ENCODE measurements at regions not wholly inside any gene's neighbourhood (a gene's known extent, or its start where the extent isn't known, plus 50 kb on each side); places are given as distances from the start of the nearest gene placed in this dataset.

DNA sequence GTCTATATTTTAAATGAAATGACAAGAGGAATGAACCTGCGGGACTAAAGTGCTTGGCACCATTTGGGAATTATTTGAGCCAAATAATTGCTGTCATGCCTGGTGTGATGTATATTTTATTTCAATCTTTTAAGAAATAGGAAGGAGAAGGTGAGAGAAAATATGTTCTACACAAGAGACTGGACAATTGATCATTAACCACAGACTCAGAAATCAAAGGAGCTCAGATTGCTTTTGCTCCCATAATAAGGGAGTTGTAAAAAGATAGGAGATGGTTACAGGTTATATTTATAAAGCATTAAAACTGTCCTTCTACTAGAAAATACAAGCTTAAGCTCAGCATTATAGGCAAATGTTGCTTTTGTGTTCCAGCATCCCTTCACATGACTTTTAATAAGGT, 515.2 kb upstream of the SULF2 start:
- no peak for DNase-seq (ENCODE audit: low spot score)

DNA sequence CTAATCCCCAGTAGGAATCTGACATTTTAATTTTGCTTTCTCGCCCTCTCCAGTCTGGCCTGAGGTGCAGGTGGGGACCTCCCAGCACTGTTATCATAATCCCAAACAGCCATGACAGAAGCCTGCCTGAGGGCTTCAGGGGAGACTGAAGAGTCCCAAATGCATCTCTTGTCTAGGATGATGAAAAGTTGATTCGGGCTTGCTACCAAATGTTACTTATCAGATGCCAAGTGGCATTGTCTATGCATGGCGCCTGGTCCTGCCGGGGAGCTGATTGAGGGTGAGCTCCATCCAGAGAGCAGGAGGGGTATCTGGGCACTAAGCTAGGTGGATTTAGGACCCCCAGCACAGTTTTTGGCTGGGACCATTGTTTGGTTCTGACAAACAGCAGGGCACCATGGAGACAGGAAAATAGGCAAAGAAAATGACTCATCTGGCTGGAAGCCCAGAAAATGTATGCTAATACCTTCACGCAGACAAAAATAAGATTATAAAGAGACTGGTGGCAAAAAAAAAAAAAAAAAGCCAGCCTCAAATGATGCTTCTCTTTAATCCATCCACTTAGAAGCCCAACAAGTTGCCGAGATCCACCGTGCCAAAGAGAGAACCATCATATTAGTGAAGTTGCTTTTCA, 513.7 kb upstream of the SULF2 start:
- peak; percentile 76 for DNase-seq (ENCODE audit: low spot score)

DNA sequence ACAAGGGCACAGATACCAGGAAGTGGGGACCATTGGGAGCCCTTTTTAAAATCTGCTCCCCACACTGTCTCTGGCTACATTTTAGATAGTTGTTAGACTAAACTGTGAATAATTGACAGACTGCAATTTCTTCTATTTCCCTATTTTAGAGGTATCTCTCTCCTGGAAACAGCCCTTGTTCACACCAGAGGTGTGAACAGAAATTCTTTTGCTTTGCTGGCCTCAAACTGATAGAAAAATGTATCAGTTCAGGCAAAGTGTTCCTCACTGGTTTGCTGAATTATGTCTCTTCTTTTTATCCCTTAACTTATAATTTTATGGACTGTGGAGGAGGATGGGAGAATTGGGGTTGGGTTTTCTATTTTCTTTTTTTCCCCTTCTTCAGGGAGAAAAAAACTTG, 513.2 kb upstream of the SULF2 start:
- no peak for DNase-seq (ENCODE audit: low spot score)

DNA sequence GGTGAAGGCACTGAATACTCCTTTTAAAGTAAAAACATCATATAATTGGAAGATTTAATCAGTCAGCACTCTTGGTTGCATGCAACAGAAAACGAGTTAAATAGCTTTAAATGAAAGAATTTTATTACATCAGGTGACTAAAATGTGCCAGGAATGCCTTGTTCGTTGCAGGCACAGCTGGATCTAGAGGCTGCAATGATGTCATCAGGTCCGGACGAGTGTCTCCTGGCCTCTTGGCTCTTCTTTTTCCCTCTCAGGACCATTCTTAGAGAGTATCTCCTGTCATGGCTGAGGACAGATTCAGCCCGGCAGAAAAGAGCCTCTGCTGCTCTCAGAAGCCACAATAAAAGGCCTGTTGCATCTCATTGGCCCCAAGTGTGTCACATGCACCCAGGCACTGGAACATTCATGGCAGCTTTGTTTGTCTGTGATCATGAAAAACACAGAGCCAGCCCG, 510.7 kb upstream of the SULF2 start:
- no peak for DNase-seq (ENCODE audit: low spot score)

DNA sequence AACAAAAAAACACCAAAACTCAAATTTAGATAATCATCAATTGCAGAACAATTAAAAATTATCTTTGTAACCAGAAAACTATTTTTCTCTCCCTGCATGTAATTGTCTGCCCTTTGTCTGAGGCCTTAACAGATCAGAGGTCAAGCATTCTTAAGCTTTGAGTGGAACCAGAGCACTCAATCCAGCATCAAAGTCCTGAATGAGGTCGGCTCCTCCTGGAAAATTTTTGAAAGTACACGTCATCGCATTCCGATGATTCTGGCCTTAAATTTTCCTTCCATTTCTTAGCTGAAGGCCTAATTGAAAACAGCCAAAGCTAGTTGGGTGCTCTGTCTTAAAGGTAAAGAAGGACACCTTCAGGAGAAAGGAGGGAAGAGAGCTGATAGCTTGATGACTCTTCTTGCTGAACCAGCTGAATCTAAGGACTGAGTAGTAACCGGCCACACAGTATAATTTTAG, 510.2 kb upstream of the SULF2 start:
- DNase-seq (ENCODE audit: low spot score), result peak; percentile 69

DNA sequence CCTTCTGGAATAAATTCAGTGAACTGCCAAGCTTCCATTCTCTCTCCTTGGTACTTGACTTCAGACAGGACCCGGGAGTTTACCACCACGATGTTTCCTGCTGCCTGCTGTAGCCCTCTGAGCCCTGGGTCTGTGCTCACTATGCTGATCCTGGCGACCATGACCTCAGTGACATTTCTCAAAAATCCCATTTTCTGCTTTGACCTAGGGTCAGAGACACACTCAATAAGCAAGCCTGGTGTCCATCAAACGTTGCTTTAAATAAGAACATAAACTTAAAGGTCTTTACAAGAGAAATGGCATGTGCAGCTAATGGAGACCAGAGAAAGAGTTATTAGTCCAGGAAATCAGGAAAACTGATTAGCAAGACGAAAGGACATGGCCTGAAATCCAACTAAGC, 509.7 kb upstream of the SULF2 start:
- DNase-seq (ENCODE audit: low spot score), result no peak

DNA sequence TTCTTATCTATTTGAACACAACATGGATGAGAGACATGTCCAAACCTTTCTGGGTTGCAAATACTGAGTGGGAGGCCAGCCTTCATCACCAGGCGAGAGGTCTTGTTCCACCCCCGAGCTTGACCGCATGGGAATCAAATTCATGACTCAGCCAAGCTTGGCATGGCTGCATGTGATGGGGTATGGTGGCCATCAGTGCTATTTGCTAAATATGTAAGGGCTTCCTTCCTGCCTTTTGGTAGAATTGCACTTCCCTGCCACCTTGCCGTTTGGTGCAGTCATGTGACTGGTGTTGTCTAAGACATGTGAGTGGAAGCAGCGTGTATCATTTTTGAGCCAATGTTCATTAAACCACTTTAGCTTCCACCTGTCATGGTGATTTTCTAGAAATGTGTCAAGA, 508.9 kb upstream of the SULF2 start:
- DNase-seq (ENCODE audit: low spot score), result peak; percentile 17

DNA sequence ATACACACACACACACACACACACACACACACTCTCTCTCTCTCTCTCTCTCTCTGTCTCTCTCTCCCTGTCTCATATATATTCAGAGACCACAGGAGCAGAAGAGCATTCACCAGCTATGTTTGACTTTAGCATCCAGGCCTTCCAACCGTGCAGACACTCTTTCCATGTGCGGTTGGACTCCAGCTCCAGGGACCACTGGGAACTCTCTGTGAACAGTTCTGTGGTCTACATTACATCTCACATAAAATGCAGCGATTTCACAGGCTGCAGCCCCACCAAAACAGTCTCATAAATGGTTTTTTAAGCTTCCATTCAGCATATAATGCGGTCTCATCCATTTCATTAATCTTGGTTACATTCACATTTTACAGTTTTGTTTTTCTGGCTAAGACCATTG, 508.4 kb upstream of the SULF2 start:
- no peak for DNase-seq (ENCODE audit: low spot score)

DNA sequence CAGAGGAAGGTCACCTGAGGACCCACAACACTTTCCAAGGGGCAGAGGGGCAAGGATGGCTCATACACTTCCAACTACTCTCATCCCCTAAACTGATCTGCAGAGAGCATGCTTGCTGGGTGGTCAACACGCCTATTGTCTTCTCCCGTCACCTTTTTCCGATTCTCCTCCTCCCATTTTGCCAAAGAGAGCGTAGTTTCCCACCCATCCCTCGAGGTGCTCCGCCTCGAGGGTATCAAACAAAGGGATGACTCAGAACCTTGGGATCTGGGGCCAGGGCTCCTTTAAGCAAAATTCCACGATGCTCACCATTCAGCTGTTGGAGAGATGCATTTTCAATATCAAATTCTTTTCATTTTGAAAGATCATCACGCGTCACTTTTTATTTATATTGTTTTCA, 507.5 kb upstream of the SULF2 start:
- DNase-seq (ENCODE audit: low spot score), result peak; percentile 27

DNA sequence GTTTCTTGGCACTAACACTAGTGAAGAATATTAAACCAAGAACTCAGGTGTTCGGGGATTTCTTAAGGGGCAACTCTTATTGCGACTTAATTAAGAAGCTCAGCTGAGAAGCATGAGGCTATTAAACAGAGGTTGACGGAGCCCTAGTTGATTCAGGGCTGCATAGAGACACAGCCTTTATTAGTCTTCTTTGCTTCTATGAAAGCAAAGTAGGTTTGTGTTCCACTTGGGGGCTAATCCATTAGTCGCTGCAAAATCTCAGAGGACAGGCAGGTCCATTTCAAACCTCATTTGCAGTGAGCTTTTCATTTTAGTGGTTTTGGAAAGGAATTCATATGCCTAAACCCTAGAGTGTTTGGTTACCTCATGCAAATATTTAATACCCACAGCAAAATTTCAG, 506.6 kb upstream of the SULF2 start:
- no peak for DNase-seq (ENCODE audit: low spot score)

DNA sequence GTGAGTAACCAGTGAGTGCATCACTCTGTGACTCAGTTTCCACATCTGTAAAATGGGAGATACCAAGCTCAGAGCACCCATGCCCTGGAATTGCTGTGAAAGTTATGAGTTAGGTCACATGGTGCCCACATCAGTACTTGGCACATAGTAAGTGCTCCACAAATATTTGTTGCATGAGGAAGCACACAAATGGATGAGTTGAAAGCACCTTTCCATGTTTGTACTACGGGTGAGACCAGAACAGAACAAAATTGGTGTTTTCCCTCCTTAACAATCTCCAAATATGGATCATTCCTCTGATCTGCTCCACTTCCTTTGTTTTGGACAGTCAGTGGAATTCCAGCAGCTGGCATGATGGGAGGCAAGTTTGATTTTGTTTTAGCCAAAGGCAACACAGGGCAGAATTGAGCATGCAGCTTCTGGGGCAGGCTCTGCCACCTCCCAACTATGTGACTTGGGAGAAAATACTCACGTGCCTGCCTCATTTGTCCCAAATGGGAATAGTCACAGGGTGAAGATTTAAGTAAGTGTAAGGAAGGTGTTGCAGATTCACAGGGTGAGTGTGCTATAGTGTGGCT, 503.7 kb upstream of the SULF2 start:
- no peak for DNase-seq (ENCODE audit: low spot score)

DNA sequence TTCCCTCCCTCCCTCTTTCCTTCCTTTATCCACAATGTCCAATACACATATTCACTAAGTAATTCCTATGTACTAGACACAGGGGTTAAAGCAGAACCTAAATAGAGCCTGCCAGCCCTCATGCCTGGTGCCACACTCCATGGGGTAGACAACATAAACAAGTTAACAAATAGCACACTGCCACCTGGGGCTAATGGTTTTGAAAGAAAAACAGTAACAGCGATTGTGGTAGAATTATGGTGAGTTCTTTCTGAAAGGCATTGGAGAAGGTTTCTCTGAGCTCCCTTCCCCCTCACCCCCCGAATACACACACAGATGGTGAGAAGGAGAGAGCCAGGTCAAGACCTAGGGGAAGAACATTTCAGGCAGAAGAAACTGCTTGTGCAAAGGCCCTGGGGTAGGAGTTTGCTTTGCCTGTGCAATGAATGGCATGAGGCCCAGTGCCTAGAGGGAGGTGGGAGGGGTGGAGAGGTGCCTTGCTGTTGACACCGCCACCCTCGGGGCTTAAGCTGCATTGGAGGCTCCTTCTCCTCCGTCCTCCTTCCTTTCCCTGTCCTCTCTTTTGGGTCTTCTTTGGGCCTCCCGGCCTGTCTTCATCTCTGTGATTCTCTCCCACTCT, 502.4 kb upstream of the SULF2 start:
- DNase-seq (ENCODE audit: low spot score), result no peak

DNA sequence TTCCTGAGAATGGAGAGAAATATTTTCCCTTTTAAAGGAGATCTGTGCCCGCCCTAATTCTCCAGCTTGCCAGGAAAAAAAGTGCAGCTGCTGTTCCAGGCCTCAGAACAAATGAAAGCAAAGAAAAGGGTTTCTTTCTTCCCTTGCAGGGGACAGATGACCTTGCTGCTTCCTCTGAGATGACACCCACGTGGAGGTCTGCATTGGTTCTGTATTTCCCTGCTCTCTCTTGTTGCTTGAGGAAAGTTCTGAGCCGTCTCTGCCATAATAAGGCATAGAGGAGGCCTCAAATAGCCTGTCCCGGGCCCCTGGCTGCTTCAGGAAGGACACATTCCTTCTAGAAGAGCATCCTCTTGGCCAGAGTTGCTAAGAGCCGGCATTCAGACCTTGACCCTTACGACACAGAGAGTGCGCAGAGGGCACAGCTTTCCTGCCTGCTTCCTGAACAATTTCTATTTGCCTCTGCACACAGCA, 501.8 kb upstream of the SULF2 start:
- no peak for DNase-seq (ENCODE audit: low spot score)

DNA sequence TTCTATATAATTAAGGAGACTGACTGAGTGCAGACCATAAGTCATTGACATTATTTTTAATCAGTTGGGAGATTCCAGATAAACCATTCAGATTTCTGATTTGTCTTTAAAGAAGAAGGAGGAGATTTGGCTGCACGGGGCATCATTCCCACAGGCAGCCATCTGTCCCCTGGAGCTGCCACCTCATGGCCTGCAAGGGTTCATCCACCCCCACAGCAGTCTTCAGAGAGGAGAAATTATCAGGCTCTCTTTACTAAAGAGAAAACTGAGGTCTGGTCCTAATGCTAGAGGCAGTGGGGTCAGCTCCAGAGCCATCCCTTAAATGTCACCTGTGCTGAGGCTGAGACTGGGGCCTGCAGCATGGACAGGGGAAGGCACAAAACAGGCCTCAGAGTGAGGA, 501.3 kb upstream of the SULF2 start:
- DNase-seq (ENCODE audit: low spot score), result no peak

DNA sequence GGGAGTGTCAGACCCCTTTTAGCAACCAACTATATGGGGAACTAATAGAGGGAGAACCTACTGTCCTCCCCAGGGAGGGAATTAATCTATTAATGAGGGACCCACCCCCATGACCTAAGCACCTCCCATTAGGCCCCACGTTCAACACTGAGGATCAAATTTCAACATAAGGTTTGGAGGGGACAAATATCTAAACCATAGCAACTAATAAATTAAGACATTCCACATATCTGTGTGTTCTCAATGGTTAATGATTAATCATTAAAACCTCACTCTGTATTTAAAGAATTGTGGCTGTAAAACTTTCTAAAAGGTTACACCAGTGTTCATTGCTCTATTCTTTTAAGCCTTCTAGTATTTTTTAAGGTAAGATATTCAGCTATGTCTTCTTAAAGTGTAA, 500.4 kb upstream of the SULF2 start:
- DNase-seq (ENCODE audit: low spot score), result no peak

DNA sequence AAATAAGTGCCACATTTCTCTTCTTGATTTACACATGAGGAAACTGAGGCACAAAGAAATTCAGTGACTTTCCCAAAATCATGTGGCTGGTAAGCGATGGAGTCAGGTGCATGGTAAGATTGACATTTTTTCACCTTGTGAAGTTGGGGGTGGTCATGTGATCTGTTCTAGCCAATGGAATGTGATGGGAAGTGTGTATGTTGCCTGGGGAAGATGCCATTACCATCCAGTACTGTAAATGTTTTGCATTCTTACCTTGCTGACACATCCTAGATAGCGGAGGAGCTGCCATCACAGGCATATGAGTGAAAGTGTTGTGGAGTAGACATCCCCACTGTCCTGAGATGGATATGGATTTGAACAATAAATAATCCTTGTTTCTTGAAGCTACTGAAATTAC, 499.6 kb upstream of the SULF2 start:
- DNase-seq (ENCODE audit: low spot score), result no peak

DNA sequence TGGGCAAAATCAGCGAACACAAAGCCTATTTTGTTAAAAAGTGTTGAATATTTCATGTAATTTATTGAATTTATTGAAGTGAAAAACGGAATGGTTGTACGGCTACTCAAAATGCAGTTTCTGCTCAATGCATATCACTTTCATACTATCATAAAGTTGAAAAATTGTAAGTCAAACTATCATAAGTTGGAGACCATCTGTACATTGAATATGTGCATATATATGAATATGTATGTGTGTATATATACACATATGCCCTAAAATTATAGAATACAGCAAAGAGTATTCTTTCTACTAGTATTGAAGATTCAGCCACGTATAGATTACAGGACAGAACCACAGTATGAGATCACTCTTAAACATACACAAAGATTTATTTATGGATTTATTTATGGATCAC, 499.0 kb upstream of the SULF2 start:
- DNase-seq (ENCODE audit: low spot score), result no peak

DNA sequence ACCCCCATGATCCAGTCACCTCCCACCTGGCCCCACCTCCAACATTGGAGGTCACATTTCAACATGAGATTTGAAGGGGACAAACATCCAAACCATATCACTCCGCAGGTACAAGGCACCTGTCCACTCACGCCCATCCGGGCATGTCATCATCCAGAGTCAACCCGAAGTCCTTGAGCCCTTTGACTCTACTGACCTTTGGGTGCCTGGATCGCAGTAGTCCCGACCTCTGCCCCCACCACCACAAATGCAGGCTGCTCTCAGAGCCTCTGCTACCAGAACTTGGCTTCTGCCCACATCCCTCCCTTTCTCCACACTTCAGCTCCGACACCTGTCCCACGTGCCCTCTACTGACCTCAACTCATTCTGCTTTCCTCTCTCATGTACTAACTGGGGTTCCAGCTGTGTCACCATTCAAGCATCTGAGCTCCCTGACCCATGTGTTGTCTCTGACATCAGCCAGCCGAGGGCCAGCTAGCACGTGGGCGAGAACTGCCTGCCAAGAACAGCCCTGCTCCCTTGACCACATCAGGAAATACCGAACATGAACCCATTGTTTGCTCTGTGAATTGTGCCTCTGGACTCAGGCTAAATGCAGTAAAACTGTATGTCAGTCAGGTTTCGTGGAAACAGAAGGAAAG, 498.3 kb upstream of the SULF2 start:
- peak; percentile 70 for DNase-seq (ENCODE audit: low spot score)

DNA sequence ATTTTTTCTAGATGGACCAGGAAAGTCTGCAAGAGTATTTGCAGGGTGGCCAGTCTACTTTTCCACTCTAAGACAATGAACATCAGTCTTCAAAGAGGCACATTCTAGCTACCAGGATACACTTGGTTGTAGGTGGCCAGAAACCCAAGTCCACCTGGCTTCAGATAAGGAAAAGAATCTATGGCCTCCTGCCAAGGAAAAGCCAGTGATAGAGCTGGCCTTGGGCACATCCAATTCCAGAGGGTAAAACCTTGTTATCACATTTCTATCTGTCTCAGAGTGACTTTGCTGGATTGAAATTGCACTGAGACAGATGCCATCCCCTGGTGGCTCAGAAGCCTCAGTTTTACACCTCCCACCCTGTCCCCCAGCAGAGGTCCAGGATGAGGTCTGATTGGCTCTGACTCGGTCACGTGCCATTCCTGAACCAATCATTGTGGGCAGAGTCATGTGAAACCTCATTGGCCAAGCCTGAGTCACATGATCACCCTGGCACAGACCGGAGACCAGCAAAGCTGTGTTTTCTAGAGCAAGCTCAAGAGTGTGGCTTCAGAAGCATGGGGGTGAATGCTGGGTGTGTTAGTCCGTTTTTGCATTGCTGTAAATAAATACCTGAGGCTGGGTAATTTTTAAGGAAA, 497.4 kb upstream of the SULF2 start:
- DNase-seq (ENCODE audit: low spot score), result no peak

DNA sequence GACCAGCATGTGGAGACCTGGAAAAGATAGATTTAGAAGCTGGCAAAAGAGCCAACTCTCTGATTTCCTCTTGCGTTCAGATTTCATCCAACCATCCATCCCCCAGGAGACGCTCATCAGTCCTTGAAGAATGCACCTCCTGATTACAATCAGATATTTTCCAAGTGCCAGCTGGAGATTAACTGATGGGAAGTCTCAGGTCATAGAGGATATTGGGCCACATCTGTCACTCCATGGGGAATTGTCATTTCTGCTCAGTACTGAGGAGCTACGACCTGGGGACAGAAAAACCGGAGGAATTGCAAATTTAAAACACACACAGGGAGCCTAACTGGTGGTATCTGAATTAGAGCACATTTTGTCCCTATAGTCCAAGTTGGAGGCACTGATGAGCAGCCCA, 496.2 kb upstream of the SULF2 start:
- no peak for DNase-seq (ENCODE audit: low spot score)

DNA sequence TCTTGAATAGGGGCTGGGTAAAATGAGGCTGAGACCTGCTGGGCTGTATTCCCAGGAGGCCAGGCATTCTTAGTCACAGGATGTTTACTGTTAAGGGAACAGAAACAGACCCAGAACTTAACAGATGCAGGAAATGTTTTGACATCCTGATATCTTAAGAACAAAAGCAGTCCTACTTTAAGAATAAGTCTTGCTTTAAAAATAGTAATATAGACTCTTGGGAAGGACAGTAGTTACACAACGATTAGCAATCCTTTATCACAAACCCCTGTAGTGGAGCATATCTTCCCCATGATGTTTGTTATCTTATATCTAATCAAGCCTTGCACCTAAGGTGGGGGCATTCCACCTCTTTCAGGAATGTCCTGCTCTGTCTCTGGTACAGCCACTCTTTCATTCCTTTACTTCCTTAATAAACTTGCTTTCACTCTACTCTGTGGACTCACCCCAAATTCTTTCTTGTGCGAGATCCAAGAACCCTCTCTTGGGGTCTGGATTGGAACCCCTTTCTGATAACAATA, 493.7 kb upstream of the SULF2 start:
- DNase-seq (ENCODE audit: low spot score), result no peak

DNA sequence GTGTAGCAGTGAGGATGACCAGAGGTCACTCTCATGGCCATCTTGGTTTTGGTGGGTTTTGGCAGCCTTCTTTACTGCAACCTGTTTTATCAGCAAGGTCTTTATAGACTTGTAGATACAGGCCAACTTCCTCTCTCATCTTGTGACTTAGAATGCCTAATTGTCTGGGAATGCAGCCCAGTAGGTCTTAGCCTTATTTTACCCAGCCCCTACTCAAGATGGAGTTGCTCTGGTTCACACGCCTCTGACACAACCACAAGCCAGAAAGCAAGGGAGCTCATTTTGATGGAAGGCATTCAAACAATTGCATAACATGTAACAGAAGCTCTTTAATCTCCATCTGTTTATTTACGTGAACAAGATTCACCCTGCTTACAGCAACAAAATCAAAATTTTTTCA, 492.0 kb upstream of the SULF2 start:
- DNase-seq (ENCODE audit: low spot score), result no peak

DNA sequence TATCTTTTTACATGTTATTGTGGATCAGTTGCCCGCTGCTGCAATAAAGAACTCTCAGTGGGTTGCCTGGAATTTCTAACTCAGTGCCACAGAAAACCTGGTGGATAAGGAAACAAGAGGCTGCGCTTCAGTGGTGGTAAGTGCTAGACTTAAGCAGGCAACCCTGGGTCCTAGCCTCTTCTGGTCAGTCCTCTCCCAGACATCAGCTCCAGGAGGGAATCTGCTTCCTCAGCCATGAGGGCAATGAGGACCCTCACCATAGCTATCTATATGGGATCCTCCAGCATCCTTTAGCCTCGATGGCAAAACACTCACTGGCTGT, 490.7 kb upstream of the SULF2 start:
- DNase-seq (ENCODE audit: low spot score), result no peak

All from COLO829 (cell line).